Activated naive CD8-positive, alpha-beta T cell treated with anti-CD3 and anti-CD28 coated beads for 36 hours (primary cell): ENCODE measurements at regions not wholly inside any gene's neighbourhood (a gene's known extent, or its start where the extent isn't known, plus 50 kb on each side); places are given as distances from the start of the nearest gene placed in this dataset.
"Not testable (repeated sequence)": the region's sequence is repeated elsewhere in the genome, so short reads cannot be mapped to it uniquely, and the experiment has no call there.

Experiments
- DNase-seq: peaks from one replicate; pipeline ENCODE4 v3.0.0; 2021
- H3K27ac Mint-ChIP-seq: one replicate; pipeline ENCODE4 v1.8.0; 2022; ENCODE audit warnings: mild to moderate bottlenecking, moderate library complexity, mixed read lengths
- H3K27me3 Mint-ChIP-seq: one replicate; pipeline ENCODE4 v1.8.0; 2022; ENCODE audit warnings: mild to moderate bottlenecking, mixed read lengths
- H3K36me3 Mint-ChIP-seq: one replicate; pipeline ENCODE4 v1.8.0; 2021; ENCODE audit warnings: mild to moderate bottlenecking, mixed read lengths
- H3K4me1 Mint-ChIP-seq: one replicate; pipeline ENCODE4 v1.8.0; 2021; ENCODE audit warnings: mixed read lengths
- H3K4me3 Mint-ChIP-seq: one replicate; pipeline ENCODE4 v1.8.0; 2022; ENCODE audit warnings: mild to moderate bottlenecking, moderate library complexity, mixed read lengths
- H3K9me3 Mint-ChIP-seq: one replicate; pipeline ENCODE4 v1.8.0; 2022; ENCODE audit warnings: mixed read lengths

GRCh38 chr9:107792596-107792995 is 303.0 kb upstream of the KLF4 start:
- no peak for DNase-seq
- Mint-ChIP-seq H3K27me3 (no peaks in the 10 kb centered on the region), H3K9me3 (peaks cover 3% of the 10 kb centered on the region), H3K36me3 (no peaks in the 10 kb centered on the region), H3K4me1 (no peaks in the 10 kb centered on the region), H3K4me3 (no peak overlapping the region), H3K27ac (no peak overlapping the region)

DNA sequence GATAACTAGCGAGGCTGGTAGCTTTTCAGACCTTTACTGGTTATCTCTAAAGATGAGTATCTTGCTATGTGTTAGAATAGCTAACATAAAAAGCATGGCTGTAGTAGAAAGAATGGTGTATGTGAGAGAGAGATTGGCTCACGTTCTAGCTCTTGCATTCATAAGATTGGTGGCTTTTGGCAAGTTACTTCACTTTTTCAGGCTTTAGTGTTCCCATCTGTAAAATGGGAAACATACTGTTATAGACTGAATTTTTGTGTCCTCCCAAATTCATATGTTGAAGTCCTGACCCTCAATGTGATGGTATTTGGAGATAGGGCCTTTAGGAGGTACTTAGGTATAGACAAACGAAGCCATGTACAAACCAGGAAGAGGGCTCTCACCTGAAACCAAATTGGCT is 302.4 kb upstream of the KLF4 start:
- Mint-ChIP-seq H3K9me3 (peaks cover 3% of the 10 kb centered on the region), H3K36me3 (no peaks in the 10 kb centered on the region), H3K27me3 (no peaks in the 10 kb centered on the region), H3K27ac (no peak overlapping the region), H3K4me1 (no peaks in the 10 kb centered on the region), H3K4me3 (no peak overlapping the region)
- no peak for DNase-seq

- no peaks in the 10 kb centered on the region for H3K27me3 Mint-ChIP-seq
- H3K36me3 Mint-ChIP-seq: no peaks in the 10 kb centered on the region
- H3K4me1 Mint-ChIP-seq: no peaks in the 10 kb centered on the region
- H3K9me3 Mint-ChIP-seq: peaks cover 1% of the 10 kb centered on the region
- no peak for DNase-seq
- H3K27ac Mint-ChIP-seq: no peak overlapping the region
- no peak overlapping the region for H3K4me3 Mint-ChIP-seq
Observed at GRCh38 chr9:107789001-107789700, 299.6 kb upstream of the KLF4 start.

DNA sequence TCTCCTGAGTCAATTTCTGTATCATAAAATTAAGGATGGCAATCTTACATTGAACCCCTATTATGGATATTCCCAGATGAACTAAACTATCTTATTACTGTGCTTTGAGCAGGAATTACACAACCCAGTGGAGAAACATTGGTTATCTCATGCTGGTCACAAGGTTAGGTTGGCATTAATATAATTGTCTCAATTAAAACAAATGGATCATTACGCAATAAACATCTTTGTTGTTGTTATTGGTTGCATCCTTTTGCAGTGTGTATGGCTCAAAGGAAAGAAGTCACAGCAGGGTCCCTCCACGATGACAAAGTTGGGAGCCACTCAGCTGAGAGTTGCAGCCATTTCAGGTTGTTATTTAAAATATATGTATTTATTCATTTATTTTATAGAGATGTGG is 297.0 kb upstream of the KLF4 start:
- no peak overlapping the region for H3K27ac Mint-ChIP-seq
- no peaks in the 10 kb centered on the region for H3K27me3 Mint-ChIP-seq
- no peaks in the 10 kb centered on the region for H3K36me3 Mint-ChIP-seq
- no peak overlapping the region for H3K4me3 Mint-ChIP-seq
- H3K9me3 Mint-ChIP-seq: peaks cover 1% of the 10 kb centered on the region
- no peak for DNase-seq
- no peaks in the 10 kb centered on the region for H3K4me1 Mint-ChIP-seq

DNA sequence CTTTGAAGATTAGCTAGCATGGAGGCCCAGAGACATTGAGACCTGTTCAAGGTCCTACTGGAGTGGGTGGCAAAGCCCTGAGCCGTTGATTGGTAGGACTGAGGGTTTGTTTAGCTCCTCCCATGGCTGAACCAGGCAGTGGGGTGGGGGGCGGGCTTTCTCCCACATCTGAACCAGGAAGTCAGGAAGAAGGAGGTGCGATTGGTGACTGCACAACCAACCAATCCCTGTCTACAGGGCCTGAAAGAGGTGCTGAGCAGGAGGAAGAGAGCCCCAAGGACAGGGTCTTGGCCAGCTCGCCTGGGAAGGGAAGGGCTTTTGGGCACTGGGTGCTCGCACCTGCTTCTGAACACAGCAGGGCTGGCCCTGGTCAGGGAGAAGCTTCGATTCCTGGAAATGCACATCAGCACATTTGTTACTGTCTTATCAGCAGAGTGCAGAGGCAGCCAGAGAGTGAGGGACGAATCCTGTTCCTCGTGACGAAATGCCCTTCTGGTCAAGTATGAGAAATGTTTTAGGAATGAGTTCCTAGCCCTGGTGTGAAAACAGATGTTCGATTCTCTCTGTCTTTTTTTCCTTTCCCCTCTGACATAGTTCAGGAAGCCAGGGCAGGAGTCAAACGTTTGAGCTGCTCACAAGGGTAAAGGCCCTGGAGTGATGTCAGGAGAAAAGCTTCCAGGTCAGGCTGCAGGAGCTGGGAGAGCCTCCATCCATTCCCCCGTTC is 294.8 kb upstream of the KLF4 start:
- DNase-seq: no peak
- no peaks in the 10 kb centered on the region for H3K36me3 Mint-ChIP-seq
- H3K9me3 Mint-ChIP-seq: peaks cover 1% of the 10 kb centered on the region
- H3K27ac Mint-ChIP-seq: no peak overlapping the region
- H3K4me1 Mint-ChIP-seq: no peaks in the 10 kb centered on the region
- H3K27me3 Mint-ChIP-seq: no peaks in the 10 kb centered on the region
- H3K4me3 Mint-ChIP-seq: no peak overlapping the region

DNA sequence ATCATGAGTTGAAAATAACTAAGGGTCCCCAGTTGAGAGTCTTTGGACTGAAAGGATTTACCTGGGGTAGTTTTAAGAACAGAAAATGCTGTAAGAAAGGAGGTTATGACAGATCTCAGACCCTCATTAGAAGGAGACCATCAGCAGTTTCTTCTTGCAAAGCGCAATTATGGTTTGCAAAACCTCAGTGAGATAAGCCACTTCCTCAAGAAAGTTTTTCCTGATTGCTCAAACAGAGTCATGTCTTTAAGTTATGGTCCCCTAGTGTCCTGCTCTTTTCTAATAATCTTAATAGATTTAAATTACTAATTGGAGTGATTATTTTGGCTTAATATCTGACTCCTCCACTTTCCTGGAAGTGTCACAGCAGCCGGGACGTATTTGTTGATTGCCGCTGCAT is 293.2 kb upstream of the KLF4 start:
- H3K36me3 Mint-ChIP-seq: no peaks in the 10 kb centered on the region
- no peak overlapping the region for H3K4me3 Mint-ChIP-seq
- H3K4me1 Mint-ChIP-seq: no peaks in the 10 kb centered on the region
- no peak overlapping the region for H3K27ac Mint-ChIP-seq
- H3K9me3 Mint-ChIP-seq: no peaks in the 10 kb centered on the region
- H3K27me3 Mint-ChIP-seq: no peaks in the 10 kb centered on the region
- no peak for DNase-seq

DNA sequence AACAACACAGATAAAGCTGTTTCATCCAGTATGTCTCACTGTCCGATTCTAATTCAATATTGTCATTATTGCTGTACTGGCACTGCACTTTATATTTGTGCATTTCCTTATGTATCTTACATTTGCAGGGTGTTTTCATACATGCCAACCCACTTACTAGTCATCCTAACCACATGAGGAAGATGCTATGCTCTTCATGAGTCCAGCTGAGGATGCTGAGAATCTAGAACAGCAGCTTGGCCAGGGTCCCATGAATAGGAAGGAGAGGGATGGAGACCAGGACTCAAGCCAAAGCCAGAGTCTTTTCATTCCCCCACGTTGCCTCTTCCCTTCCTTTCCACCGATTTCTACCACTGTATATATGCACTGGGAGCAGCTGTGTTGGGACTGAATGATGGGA is 292.8 kb upstream of the KLF4 start:
- no peaks in the 10 kb centered on the region for H3K4me1 Mint-ChIP-seq
- no peaks in the 10 kb centered on the region for H3K27me3 Mint-ChIP-seq
- no peak for DNase-seq
- H3K36me3 Mint-ChIP-seq: no peaks in the 10 kb centered on the region
- H3K4me3 Mint-ChIP-seq: no peak overlapping the region
- H3K9me3 Mint-ChIP-seq: no peaks in the 10 kb centered on the region
- no peak overlapping the region for H3K27ac Mint-ChIP-seq

- Mint-ChIP-seq H3K4me1 (no peaks in the 10 kb centered on the region), H3K27me3 (no peaks in the 10 kb centered on the region), H3K4me3 (no peak overlapping the region), H3K36me3 (no peaks in the 10 kb centered on the region), H3K9me3 (no peaks in the 10 kb centered on the region), H3K27ac (no peak overlapping the region)
- DNase-seq: no peak
Observed at GRCh38 chr9:107780960-107781359, 291.4 kb upstream of the KLF4 start.

GRCh38 chr9:107779731-107780130 is 290.2 kb upstream of the KLF4 start:
- H3K27me3 Mint-ChIP-seq: no peaks in the 10 kb centered on the region

DNA sequence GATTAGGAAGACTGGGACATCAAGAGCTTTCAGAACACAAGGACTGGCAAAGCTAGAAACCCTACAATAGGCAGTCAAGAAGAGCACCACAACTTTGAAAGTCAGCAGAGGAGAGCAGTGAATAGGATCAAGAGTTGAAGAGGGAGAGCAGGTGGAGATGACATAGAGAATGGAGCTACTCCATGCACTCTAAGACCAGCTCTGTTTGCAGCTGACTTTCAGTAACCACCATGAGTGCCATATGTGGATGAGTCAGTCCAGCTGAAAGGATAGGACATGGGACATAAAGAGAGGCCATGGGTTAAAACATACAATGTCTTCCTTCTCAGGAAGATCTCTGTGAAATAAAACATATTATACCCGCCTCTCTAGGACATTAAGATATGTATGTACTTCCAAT is 289.1 kb upstream of the KLF4 start:
- no peak for DNase-seq
- no peaks in the 10 kb centered on the region for H3K9me3 Mint-ChIP-seq
- H3K27ac Mint-ChIP-seq: no peak overlapping the region
- H3K27me3 Mint-ChIP-seq: no peaks in the 10 kb centered on the region
- H3K36me3 Mint-ChIP-seq: no peaks in the 10 kb centered on the region
- H3K4me1 Mint-ChIP-seq: no peaks in the 10 kb centered on the region
- H3K4me3 Mint-ChIP-seq: no peak overlapping the region

More at GRCh38 chr9:107779731-107780130, 290.2 kb upstream of the KLF4 start:
- DNase-seq: no peak
- no peaks in the 10 kb centered on the region for H3K36me3 Mint-ChIP-seq
- H3K4me1 Mint-ChIP-seq: no peaks in the 10 kb centered on the region
- H3K9me3 Mint-ChIP-seq: no peaks in the 10 kb centered on the region
- H3K27ac Mint-ChIP-seq: no peak overlapping the region
- H3K4me3 Mint-ChIP-seq: no peak overlapping the region

- not testable (repeated sequence) for DNase-seq, H3K27ac Mint-ChIP-seq, H3K9me3 Mint-ChIP-seq, H3K4me3 Mint-ChIP-seq, H3K36me3 Mint-ChIP-seq, H3K4me1 Mint-ChIP-seq, H3K27me3 Mint-ChIP-seq
Observed at GRCh38 chr9:107774099-107774498, 284.5 kb upstream of the KLF4 start.

DNA sequence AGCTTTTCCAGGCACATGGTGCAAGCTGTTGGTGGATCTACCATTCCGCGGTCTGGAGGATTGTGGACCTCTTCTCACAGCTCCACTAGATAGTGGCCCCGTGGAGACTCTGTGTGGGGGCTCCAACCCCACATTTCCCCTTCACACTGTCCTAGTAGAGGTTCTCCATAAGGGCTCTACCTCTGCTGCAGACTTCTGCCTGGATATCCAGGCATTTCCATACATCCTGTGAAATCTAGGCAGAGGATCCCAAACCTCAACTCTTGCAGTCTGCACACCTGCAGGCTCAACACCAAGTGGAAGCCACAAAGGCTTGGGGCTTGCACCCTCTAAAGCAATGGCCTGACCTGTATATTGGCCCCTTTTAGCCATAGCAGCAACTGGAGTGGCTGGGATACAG is 283.4 kb upstream of the KLF4 start:
- Mint-ChIP-seq H3K4me1 (no peaks in the 10 kb centered on the region), H3K9me3 (no peaks in the 10 kb centered on the region), H3K27me3 (peaks cover 4% of the 10 kb centered on the region)

GRCh38 chr9:107770716-107771115 is 281.1 kb upstream of the KLF4 start:
- Mint-ChIP-seq H3K4me1 (no peaks in the 10 kb centered on the region), H3K36me3 (no peaks in the 10 kb centered on the region), H3K4me3 (no peak overlapping the region), H3K27me3 (peaks cover 4% of the 10 kb centered on the region), H3K9me3 (no peaks in the 10 kb centered on the region), H3K27ac (no peak overlapping the region)
- no peak for DNase-seq

More for the DNA sequence above, 283.4 kb upstream of the KLF4 start:
- no peaks in the 10 kb centered on the region for H3K36me3 Mint-ChIP-seq
- no peak overlapping the region for H3K27ac Mint-ChIP-seq
- no peak overlapping the region for H3K4me3 Mint-ChIP-seq
- no peak for DNase-seq

GRCh38 chr9:107768224-107768623 is 278.7 kb upstream of the KLF4 start:
- Mint-ChIP-seq H3K9me3 (peaks cover 8% of the 10 kb centered on the region), H3K36me3 (no peaks in the 10 kb centered on the region), H3K27ac (no peak overlapping the region), H3K4me1 (no peaks in the 10 kb centered on the region), H3K4me3 (no peak overlapping the region), H3K27me3 (peaks cover 11% of the 10 kb centered on the region)
- DNase-seq: no peak

GRCh38 chr9:107767711-107768110 is 278.1 kb upstream of the KLF4 start:
- Mint-ChIP-seq H3K4me1 (no peaks in the 10 kb centered on the region), H3K4me3 (no peak overlapping the region), H3K27ac (no peak overlapping the region), H3K36me3 (no peaks in the 10 kb centered on the region), H3K9me3 (peaks cover 8% of the 10 kb centered on the region), H3K27me3 (peaks cover 11% of the 10 kb centered on the region)
- no peak for DNase-seq

GRCh38 chr9:107763469-107763868 is 273.9 kb upstream of the KLF4 start:
- DNase-seq, H3K27ac Mint-ChIP-seq, H3K36me3 Mint-ChIP-seq, H3K9me3 Mint-ChIP-seq, H3K4me1 Mint-ChIP-seq, H3K4me3 Mint-ChIP-seq: not testable (repeated sequence)
- peaks cover 11% of the 10 kb centered on the region for H3K27me3 Mint-ChIP-seq
